Gastroesophageal sphincter (tissue), 4 donors: ENCODE measurements at regions not wholly inside any gene's neighbourhood (a gene's known extent, or its start where the extent isn't known, plus 50 kb on each side); places are given as distances from the start of the nearest gene placed in this dataset.

Source experiments
- ATAC-seq: fragments of 150-250 bp; one replicate; pipeline ENCODE4 v1.9.1; 2016; ENCODE audit warnings: mild to moderate bottlenecking, moderate library complexity
- H3K27ac ChIP-seq, 4 donors: fragments of 200-600 bp; sonication (generic) in 3 of 4; 1 replicate in 3 of 4; 2 replicates in 1 of 4; pipeline ENCODE4 v1.5.1; 2016 to 2019
- H3K27me3 ChIP-seq: fragments of 200-600 bp; sonication (generic); one replicate; pipeline ENCODE4 v1.5.1; 2019
- H3K36me3 ChIP-seq, 2 donors: fragments of 200-600 bp; sonication (generic); one replicate each; pipeline ENCODE4 v1.5.1; 2019; ENCODE audit warnings: control low read depth in 1 of 2
- H3K4me1 ChIP-seq, 3 donors: fragments of 200-600 bp; sonication (generic); 1 replicate in 2 of 3; 2 replicates in 1 of 3; pipeline ENCODE4 v1.5.1; 2016 to 2019; ENCODE audit warnings: control low read depth in 2 of 3
- H3K4me3 ChIP-seq, 2 donors: fragments of 200-600 bp; sonication (generic); one replicate each; pipeline ENCODE4 v1.5.1; 2019; ENCODE audit warnings: mild to moderate bottlenecking in 1 of 2, moderate library complexity in 1 of 2
- H3K9me3 ChIP-seq, 3 donors: fragments of 200-600 bp; sonication (generic); one replicate each; pipeline ENCODE4 v1.5.1; 2017 to 2019; ENCODE audit warnings: control low read depth in 2 of 3
- CTCF ChIP-seq, 4 experiments: fragments of 200-600 bp in 2 of 4; fragments of 450-650 bp in 2 of 4; sonication (generic) in 1 of 4; IDR thresholded peaks; one replicate each; pipeline ENCODE4 v1.5.1; 2017 to 2019; ENCODE audit warnings: antibody characterized with exemption in 4 of 4, mild to moderate bottlenecking in 2 of 4, moderate library complexity in 2 of 4
- EP300 ChIP-seq: sonication (generic); formaldehyde crosslinking; IDR thresholded peaks from one replicate; pipeline ENCODE4 v1.6.1; 2017; ENCODE audit warnings: antibody characterized with exemption, mild to moderate bottlenecking
- POLR2A ChIP-seq, 2 donors: fragments of 450-650 bp; IDR thresholded peaks; one replicate each; pipeline ENCODE4 v1.6.1; 2017; ENCODE audit warnings: antibody characterized with exemption in 2 of 2, mild to moderate bottlenecking in 2 of 2, moderate library complexity in 1 of 2
- POLR2AphosphoS5 ChIP-seq: sonication (generic); formaldehyde crosslinking; IDR thresholded peaks from one replicate; pipeline ENCODE4 v1.6.1; 2017; ENCODE audit warnings: antibody characterized with exemption
- WGBS, 2 donors: methylation state at CpG; one replicate each; pipeline ENCODE4 v1.1.5; 2018; ENCODE audit warnings: low coverage in 1 of 2; 5-methylcytosine and 5-hydroxymethylcytosine counted together

- Histone ChIP-seq H3K27me3 (no peaks in the 10 kb centered on the region), H3K4me1 (no peaks in the 10 kb centered on the region), H3K36me3 (no peaks in the 10 kb centered on the region), H3K4me3 (no peak overlapping the region), H3K9me3 (no peaks in the 10 kb centered on the region), H3K27ac (no peak overlapping the region)
- TF ChIP-seq EP300 (no peak), CTCF (IDR thresholded peaks at IDR 0.05) (no peak)
- 35 to 63% methylated on average over 2 of the region's 2 CpGs for WGBS, 2 donors
- no peak for ATAC-seq
Observed at GRCh38 chr5:8686707-8687106, 817.8 kb downstream of the MTRR start.

- Histone ChIP-seq H3K4me3 (no peak overlapping the region), H3K4me1 (no peaks in the 10 kb centered on the region), H3K27ac (no peak overlapping the region), H3K27me3 (no peaks in the 10 kb centered on the region), H3K9me3 (no peaks in the 10 kb centered on the region), H3K36me3 (no peaks in the 10 kb centered on the region)
- 91 to 93% methylated on average over 2 to 3 of the region's 3 CpGs for WGBS, 2 donors
- TF ChIP-seq POLR2A (IDR thresholded peaks at IDR 0.05): no peak
- TF ChIP-seq POLR2AphosphoS5: no peak
- TF ChIP-seq CTCF (IDR thresholded peaks at IDR 0.05): no peak
- TF ChIP-seq EP300: no peak
- no peak for ATAC-seq
Observed at GRCh38 chr5:8689773-8690172, 820.8 kb downstream of the MTRR start.

- Histone ChIP-seq H3K4me1 (peaks cover 0 to 3% (median 0%) of the 10 kb centered on the region in 3 donors), H3K4me3 (no peak overlapping the region), H3K9me3 (no peaks in the 10 kb centered on the region), H3K27me3 (no peaks in the 10 kb centered on the region), H3K27ac (no peak overlapping the region), H3K36me3 (no peaks in the 10 kb centered on the region)
- 59 to 79% methylated on average over 2 of the region's 2 CpGs for WGBS, 2 donors
- no peak for ATAC-seq
- TF ChIP-seq POLR2A (IDR thresholded peaks at IDR 0.05) (no peak), EP300 (no peak), CTCF (IDR thresholded peaks at IDR 0.05) (no peak), POLR2AphosphoS5 (no peak)
Observed at GRCh38 chr5:8691221-8691620, 822.3 kb downstream of the MTRR start.

- H3K36me3 ChIP-seq: no peaks in the 10 kb centered on the region
- H3K9me3 ChIP-seq: no peaks in the 10 kb centered on the region
- H3K27ac ChIP-seq: no peak overlapping the region
- peaks cover 0 to 8% (median 0%) of the 10 kb centered on the region in 3 donors for H3K4me1 ChIP-seq
- no peak overlapping the region for H3K4me3 ChIP-seq
- no peak for ATAC-seq
- TF ChIP-seq POLR2AphosphoS5 (no peak), CTCF (IDR thresholded peaks at IDR 0.05) (no peak)
- WGBS, 2 donors: 88 to 100% methylated on average over 1 of the region's 1 CpG
- no peaks in the 10 kb centered on the region for H3K27me3 ChIP-seq
Observed at GRCh38 chr5:8693341-8693844, 824.4 kb downstream of the MTRR start.

- Histone ChIP-seq H3K4me3 (no peak overlapping the region), H3K9me3 (no peaks in the 10 kb centered on the region), H3K36me3 (no peaks in the 10 kb centered on the region), H3K27ac (no peak overlapping the region), H3K4me1 (peaks cover 0 to 8% (median 0%) of the 10 kb centered on the region in 3 donors), H3K27me3 (no peaks in the 10 kb centered on the region)
- ATAC-seq: no peak
- 72 to 83% methylated on average over 1 to 3 of the region's 3 CpGs for WGBS, 2 donors
- TF ChIP-seq POLR2A (IDR thresholded peaks at IDR 0.05) (no peak), CTCF (IDR thresholded peaks at IDR 0.05) (no peak), POLR2AphosphoS5 (no peak), EP300 (no peak)
Observed at GRCh38 chr5:8694545-8694944, 825.6 kb downstream of the MTRR start.
